ENCODE measurements at regions not wholly inside any gene's neighbourhood (a gene's known extent, or its start where the extent isn't known, plus 50 kb on each side); places are given as distances from the start of the nearest gene placed in this dataset.

- in situ Hi-C loops (cut with HindIII; ENCODE audit: low sequenced_read_pairs), result no loop called here
- H3K4me3 ChIP-seq (ENCODE audit: low read depth, low read length), result no peak overlapping the region
- DNase-seq (ENCODE audit: low read depth, low spot score), result no peak
- TF ChIP-seq CTCF (IDR thresholded peaks at IDR 0.05; ENCODE audit: low read depth, low read length), result no peak
Observed at GRCh38 chr12:30508205-30508967, 187.3 kb downstream of the IPO8 start.

DNA sequence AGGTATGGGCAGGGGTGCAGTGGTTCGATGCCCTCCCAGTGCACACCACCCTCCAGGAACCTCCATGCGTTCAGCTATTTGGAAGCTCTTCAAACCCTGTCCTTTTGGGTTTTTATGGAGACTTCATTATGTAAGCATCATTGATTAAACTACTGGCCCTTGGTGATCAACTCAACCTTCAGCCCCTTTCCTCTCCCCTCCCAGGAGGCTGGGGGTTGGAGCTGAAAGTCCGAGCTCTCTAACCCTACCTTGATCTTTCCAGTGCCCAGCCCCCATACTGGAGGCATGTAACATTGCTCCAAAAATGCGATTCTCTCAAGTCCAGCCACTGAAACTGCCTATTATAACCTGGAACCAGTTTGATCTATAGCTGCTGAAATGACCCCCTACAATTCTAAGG lies 188.1 kb downstream of the IPO8 start:
- in situ Hi-C loops (cut with HindIII; ENCODE audit: low sequenced_read_pairs), result no loop called here
- H3K4me3 ChIP-seq (ENCODE audit: low read depth, low read length), result no peak overlapping the region
- DNase-seq (ENCODE audit: low read depth, low spot score), result no peak
- no peak for TF ChIP-seq CTCF (IDR thresholded peaks at IDR 0.05; ENCODE audit: low read depth, low read length)

GRCh38 chr12:30506411-30506810 lies 189.3 kb downstream of the IPO8 start:
- no peak for DNase-seq (ENCODE audit: low read depth, low spot score)
- in situ Hi-C loops (cut with HindIII; ENCODE audit: low sequenced_read_pairs), result no loop called here
- H3K4me3 ChIP-seq (ENCODE audit: low read depth, low read length), result no peak overlapping the region
- TF ChIP-seq CTCF (IDR thresholded peaks at IDR 0.05; ENCODE audit: low read depth, low read length), result no peak

DNA sequence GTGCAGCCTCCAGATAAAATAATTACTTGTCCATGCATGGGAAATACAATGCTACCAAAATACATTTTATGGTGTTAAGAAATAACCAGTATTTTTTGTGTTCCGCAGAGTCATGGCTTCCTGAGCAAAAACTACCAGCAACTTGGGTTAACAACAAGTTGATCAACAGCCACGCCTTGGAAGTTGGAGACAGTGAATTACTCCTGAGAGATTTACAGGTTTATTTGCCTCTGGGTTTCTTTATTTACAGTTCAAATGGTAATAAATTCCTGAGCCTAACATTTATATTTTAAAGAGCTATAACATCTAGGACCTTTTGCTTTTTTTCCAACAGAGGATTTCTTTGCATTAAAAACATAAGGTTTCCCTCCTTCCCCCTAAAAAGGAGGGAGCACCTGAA lies 194.0 kb downstream of the IPO8 start:
- in situ Hi-C loops (cut with HindIII; ENCODE audit: low sequenced_read_pairs), result no loop called here
- TF ChIP-seq CTCF (IDR thresholded peaks at IDR 0.05; ENCODE audit: low read depth, low read length), result no peak
- no peak for DNase-seq (ENCODE audit: low read depth, low spot score)
- H3K4me3 ChIP-seq (ENCODE audit: low read depth, low read length), result no peak overlapping the region

GRCh38 chr12:30500532-30500931 lies 195.1 kb downstream of the IPO8 start:
- H3K4me3 ChIP-seq (ENCODE audit: low read depth, low read length), result no peak overlapping the region
- DNase-seq (ENCODE audit: low read depth, low spot score), result no peak
- TF ChIP-seq CTCF (IDR thresholded peaks at IDR 0.05; ENCODE audit: low read depth, low read length), result no peak
- in situ Hi-C loops (cut with HindIII; ENCODE audit: low sequenced_read_pairs), result no loop called here

DNA sequence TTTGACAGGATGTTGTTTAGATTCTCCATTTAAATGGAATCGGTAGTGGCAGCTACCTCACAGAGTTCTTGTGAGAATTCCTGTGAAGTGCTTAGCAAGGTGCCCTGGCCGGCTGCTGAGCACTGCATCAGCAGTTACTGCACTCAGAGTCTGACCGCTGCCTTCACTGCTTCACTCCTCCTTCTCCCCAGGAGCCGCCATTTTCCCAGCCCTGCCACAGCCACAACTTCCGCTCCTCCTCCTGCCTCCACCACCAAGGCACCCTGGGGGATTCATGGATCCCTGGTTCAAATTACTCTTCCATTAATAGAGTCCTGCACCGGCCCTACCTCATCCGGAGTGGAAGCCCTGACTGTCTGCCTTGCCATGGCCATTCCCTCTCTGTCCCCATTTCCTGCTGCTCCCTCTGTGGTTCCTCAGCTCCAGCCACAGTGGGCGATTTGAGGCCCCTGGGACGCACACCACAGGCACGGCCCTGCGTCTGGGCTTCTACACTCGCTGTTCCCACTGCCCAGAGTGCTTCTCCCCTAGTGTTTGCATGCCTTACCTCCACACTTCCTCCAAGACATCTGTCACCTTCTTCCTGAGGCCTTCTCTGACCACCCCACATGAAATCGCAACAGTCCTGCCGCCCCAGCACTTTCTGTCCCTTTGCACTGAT lies 210.3 kb downstream of the IPO8 start:
- H3K4me3 ChIP-seq (ENCODE audit: low read depth, low read length), result no peak overlapping the region
- TF ChIP-seq CTCF (IDR thresholded peaks at IDR 0.05; ENCODE audit: low read depth, low read length), result no peak
- DNase-seq (ENCODE audit: low read depth, low spot score), result no peak
- in situ Hi-C loops (cut with HindIII; ENCODE audit: low sequenced_read_pairs), result no loop called here
